ENCODE measurements at regions not wholly inside any gene's neighbourhood (a gene's known extent, or its start where the extent isn't known, plus 50 kb on each side); places are given as distances from the start of the nearest gene placed in this dataset.

DNA sequence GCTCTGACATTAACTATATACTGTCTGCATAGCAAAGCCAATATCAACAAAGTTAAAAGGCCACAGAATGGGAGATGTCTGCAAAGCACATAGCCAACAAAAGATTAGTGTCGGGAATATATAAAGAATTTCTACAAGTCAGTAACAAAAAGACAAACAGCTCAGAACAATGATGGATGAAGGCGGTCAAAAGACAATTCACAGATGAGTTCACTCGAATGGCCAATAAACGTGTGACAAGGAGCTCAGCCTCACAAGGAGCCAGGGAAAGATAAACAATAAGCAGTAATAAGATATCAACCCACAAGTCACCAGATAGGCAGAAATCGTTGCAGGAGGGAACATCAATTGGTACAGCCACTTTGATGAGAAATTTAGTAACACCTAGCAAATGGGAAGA lies 106.0 kb upstream of the ISX start:
- no peak for DNase-seq (ENCODE audit: low read depth in 3 of 3, low spot score in 2 of 3)

DNA sequence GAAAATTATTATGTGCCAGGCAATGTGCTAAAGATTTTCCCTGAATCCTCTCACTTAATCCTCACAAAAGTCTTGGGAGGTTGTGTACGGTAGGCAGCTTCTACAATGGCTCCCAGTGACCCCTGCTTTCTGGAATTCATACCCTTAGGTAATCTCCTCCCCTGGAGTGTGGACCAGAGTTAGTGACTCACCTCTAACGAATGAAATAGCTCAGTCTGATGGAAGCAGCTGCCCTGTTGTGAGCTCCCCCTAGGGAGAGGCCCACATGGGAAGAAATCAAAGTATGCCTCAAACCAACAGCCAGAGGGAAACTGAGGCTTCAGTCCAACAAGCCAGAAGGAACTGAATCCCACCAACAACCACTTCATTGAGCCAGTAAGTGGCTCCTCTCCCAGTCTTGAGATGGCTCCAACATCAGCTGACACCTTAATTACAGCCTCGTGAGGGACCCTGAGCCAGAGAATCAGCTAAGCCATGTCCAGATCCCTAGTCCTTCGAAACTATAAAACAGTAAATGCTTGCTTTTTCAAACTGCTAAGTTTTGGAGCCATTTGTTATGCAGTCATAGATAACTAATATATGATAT lies 98.9 kb upstream of the ISX start:
- no peak for DNase-seq (ENCODE audit: low read depth in 3 of 3, low spot score in 2 of 3)

DNA sequence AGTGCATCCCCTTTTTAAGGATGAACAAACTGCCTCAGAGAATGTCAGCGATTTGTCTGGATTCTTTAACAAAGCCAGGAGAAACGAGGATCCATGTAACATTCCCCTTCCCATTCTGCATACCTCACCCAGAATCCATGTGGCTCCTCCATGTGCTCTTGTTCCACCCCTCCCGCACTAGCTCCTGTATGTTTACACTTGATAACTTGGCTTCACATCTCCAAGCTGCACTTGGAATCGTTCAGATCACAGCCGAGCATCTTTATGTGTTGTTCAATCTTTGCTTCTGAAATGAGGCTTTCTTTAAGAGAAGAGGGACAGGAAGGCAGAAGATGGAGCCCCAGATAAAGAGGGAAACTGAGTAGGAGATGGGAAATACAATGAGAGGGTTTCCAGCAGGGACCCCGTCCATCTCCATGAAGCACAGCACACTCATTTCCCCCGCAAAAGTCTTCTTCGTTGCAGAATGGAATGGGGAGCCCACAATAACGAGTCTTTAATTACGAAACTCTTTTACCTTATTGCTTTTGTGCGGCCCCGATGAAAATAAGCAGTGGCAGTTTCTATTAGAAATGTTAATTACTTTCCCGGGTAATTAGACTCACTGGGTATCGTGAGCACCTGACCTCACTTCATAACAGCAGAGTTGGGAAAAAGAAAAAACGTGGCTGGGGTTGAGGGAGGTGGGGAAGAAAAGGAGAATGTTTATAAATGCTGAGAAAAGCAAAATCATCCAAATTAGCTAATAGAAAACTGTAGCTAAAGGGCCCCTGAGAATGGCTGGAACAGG lies 96.8 kb upstream of the ISX start:
- DNase-seq (ENCODE audit: low read depth in 3 of 3, low spot score in 2 of 3) = no peak

DNA sequence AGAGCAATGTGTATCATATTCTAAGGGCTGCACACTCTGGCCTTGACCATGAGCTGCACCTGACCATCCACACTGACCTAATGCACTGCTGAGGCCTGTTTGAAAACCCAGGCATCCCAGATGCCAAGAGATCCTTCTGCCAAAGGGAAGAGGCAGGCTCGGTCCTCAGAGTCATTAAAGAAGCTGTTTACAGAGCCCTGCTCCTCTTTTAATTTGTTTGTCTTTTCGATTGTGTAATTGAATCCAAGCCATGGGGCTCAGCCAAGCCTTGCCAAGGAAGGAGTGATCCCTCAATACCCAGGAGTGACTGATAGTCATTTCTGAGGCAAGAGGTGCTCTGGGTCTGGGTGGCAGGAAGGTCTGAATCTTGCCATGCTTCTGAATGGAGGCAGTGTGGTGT lies 94.5 kb upstream of the ISX start:
- DNase-seq (ENCODE audit: low read depth in 3 of 3, low spot score in 2 of 3) = no peak

DNA sequence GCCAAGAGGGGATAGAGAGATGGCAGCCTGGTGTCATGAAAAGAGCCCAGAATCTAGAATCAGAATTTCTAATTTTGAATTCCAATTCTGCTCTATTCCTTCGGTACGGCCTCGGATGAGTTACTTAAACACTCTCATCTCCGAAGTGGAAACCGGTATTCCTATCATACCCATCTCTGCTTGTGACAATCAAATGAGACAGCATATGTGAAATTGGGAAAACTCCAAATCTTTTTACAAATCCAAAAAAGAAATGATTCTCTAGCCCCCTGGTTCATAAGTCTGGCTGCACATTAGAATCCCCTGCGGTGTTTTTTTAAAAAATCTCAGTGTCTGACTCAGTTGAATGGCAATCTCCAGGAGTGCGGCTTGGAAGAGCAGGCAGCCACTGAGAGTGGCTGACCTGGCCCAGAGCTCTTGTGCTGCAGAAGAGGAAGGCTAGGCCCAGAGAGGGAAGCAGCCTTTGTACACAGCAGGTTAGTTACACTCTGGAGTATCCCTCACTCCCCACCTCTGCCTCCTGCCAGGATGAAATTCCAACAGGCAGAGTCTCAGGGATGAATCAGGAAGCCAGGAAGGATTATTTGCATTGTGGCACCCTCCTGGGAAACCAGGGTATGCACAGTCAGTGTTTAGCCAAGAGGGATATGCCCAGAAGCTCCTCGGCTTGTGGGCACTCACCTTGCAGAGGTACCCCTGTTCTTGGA lies 93.6 kb upstream of the ISX start:
- DNase-seq (ENCODE audit: low read depth in 3 of 3, low spot score in 2 of 3) = no peak

DNA sequence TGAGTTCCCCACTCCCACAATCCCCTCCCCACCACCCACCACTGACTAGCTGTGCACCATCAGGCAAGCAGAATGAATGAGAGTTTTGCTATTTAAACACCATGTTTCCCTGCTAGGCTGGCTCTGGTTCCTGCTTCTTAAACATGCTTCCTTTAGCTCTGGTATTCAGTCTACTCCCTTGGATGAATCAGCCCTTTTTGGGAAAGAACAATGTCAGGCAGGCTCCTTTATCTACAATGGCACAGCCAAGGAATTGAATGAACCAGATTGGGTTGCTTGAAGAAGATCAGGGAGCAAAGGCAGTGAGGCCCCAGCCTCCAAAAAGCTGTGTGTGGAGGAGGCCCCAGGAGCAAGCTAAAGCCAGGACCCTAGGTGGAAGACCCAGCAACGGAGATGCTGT lies 92.9 kb upstream of the ISX start:
- no peak for DNase-seq (ENCODE audit: low read depth in 3 of 3, low spot score in 2 of 3)

DNA sequence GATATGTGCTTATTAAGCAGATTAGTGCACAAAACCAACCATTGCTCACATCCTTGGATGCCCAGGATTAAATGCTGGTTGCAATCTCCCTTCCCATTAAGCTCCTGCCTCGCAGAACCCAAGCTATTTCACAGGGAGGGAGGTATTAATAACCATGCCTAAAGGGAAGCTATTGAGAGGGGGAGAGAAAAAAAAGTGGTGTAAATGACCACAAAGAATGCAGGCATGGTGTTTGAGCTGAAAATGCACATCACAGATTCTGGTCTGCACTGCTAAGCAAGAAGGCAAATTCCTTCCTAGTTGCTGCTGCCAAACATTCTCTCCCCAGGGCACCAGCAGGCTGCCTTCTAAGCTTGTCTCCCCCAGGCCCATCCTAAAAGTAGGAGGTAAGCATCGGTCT lies 92.0 kb upstream of the ISX start:
- no peak for DNase-seq (ENCODE audit: low read depth in 3 of 3, low spot score in 2 of 3)

DNA sequence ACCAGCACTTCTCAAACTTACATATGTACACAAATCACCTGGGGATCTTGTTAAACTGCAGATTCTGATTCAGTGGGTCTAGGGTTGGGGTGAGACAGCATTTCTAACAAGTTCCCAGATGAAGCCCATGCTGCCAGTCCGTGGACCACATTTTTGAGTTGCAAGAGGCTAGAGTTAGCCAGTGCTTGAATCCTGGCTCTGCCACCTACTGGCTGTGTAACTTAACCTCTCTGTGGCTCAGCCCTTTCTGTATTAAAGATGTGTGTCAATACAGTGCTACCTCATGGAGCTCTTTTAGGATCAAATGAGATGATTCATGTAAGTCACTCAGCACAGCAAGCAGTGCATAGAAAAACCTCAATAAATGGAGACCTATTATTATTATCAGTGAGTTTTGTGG lies 90.2 kb upstream of the ISX start:
- DNase-seq (ENCODE audit: low read depth in 3 of 3, low spot score in 2 of 3) = no peak

DNA sequence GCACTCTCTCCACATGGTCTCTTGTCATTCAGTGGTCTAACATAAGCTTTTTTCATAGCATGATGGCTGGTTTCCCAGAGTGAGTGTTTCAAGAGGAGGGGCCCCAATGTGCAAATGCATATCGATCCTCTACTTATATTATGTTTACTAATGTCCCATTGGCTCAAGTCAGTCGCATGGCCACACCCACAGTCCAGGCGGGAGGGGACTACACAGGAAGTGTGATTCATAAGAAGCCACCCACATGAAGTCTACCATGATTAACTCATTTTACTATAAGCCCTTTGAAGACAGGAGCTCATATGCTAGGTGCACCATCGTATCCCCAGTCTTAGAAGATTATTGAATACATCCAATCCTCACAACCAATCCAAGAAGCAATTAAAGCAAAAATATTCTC lies 89.5 kb upstream of the ISX start:
- no peak for DNase-seq (ENCODE audit: low read depth in 3 of 3, low spot score in 2 of 3)

DNA sequence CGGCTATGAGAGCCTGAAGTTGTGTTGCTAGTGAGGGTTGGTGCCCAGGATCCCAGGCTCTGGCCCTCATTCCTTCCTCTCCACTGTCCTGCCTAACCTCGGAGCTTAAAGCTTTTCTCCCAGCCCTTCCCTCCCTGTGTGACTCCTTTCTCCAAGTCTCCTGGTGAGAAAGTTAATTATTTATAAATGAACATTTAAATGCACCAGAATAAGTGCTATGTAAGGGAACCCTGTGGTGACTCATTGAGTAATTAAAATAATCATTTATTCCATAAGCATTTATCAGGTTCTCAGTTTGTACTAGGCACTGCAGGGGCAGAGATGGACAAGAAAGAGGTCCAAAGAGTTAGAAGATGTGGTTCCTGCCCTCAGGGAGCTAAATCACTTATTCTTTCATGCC lies 89.1 kb upstream of the ISX start:
- DNase-seq (ENCODE audit: low read depth in 3 of 3, low spot score in 2 of 3) = no peak

DNA sequence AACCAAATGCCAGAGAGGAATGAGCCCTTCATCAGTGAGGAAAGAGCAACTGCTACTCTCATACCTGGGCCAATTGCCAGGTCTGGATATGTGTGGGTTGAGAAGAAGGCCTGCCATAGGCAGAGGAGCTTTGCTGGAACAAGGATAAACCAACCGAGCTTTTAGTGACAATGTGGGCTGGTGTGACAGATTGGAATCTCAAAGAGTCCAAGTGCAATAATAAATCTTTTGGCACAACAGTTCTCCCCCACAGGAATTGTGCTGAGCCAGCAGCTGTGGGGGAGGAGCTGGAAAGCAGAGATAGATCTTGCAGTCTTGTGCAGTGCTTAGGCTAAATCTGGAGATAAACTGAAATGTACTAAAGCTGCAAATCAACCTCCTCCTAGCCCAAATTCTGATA lies 79.4 kb upstream of the ISX start:
- DNase-seq (ENCODE audit: low read depth in 3 of 3, low spot score in 2 of 3) = peak in 1 of 3 donors; percentile 7

DNA sequence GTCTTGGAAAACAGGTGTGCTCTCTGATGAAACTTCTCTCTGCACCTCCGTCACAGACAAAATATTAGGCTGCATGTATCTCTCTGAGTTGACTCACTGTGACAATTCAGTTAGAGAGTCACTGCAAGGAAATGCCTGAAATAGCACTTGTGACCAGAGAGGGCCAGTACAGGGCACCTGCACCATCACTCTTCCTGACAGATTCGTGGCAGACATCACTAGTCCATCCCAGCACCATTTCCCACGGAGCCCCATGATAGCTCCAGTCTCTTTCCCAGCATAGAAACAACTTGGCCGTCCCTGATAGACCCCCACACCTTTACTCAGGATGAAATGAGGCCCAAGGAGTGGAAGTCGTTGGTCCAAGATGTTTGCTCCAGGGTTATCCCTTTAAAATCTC lies 73.3 kb upstream of the ISX start:
- DNase-seq (ENCODE audit: low read depth in 3 of 3, low spot score in 2 of 3) = no peak

DNA sequence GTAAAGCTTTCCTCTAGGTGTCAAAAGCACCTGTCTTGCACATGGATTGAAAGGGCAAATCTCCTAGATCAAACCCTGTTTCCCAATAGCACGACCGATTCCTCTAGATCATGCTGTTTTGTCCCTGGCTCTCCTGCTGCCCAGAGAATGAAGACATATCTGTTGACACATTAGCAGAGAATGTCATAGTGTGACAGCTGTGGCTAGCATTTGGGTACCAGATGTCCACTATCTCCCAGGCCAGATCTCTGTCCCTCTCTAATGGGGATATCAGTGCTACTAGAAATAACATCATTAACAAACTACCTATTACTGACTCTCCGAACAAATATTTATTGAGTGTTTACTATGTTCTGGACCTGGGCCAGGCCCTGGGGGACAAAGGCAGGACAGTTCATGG lies 72.4 kb upstream of the ISX start:
- DNase-seq (ENCODE audit: low read depth in 3 of 3, low spot score in 2 of 3) = no peak

DNA sequence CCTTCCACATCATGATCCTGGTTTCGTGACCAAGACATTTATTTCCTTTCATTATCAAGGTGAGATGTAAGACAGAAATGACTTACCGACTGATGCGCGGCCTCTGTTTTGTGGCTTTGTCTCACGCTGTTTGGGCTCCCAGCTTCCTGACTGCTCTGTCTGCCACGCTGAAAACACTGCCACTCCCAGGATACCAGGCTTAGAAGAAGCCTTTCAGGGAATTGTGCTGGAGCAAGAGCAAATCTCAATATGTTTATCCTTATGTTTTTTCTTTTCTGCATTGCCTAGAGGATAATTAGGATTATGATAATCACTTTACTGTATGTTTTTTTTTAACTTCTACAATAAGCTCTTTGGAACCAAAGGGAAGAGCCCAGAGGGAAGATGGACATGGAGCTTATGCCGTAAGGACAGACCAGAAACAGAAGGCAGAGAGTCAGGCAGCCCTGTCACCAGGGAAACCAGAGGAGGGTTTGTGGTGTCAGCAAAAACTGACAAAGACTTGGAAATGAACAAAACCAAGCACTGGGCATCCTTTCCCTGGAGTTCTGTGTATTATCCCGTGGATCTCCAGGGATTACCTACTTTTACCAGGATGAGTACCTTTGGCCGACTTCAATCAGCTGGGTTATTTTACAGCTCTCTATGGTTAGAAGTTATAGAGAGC lies 68.2 kb upstream of the ISX start:
- DNase-seq (ENCODE audit: low read depth in 3 of 3, low spot score in 2 of 3) = no peak

DNA sequence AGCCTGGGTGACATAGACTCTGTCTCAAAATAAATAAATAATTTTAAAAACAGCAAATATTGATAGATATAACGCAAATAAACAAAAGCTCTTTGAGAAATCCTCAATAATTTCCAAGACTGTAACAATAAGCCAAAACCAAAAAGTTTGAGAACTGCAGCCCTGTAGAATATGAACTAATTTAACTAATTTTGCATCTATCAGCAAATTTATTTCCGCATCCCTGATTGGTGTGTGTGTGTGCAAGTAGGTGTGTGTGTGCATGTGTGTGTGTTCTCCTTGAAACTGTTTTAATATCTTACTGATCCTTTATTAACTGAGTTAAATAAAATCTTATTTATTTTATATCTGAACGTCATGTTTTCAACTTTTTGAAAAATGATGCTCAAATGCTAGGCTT lies 67.0 kb upstream of the ISX start:
- DNase-seq (ENCODE audit: low read depth in 3 of 3, low spot score in 2 of 3) = no peak

DNA sequence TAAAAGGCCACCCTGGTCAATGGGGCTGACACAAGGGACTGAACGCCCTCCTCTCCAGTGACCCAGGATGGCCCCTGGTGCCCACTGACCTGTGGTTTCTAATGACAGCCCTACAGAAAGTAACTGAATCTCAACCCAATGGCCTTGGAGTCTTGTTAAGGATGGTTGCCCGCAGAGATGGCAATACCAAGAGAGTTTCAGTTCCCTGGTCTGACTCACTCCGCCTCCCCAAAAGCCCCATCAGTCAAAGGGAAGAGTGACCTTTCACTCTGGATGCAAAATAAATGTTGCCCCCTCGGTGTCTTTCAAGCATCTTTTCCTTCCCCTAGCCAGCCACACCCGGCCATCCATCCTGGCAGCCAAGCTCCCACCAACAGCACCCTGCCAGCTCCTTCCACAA lies 57.7 kb upstream of the ISX start:
- DNase-seq (ENCODE audit: low read depth in 3 of 3, low spot score in 2 of 3) = no peak

DNA sequence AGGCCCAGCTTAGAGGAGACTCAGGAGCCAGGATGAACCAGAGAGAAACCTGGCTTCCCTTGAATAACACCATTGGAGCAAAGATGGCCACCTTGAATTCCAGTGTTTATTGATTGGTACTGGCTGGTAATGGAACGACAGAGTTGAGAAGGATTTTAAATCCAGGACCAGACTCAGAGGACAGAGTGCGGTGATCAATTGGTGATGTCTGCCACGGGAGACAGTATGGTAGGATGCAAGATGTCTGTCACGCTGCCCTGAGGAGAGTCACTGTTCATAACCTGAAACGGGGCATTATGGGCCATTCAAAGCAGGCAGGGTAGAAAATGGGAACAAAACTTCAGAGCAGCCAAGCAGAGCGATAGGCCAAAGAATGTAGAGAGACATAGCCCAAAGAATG lies 55.4 kb upstream of the ISX start:
- DNase-seq (ENCODE audit: low read depth in 3 of 3, low spot score in 2 of 3) = no peak

DNA sequence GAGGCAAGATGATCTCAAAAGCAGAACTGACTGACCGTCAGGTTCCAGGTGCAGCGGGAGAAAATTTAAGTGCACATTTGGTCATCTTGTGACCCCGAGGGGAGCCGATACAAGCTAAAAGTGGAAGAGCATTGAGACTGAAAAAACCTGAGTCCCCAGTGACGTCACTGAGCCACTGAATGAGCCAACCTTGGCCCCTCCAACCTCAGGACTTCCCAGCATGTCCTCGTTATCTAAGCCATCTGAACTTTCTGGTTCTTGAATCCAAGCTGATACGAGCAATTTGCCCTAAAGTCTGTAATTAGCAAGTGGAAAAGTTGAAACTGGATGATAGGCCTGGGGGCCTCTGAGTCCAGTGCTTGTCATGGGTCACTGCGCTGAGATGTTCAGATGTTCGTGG lies 51.1 kb upstream of the ISX start:
- no peak for DNase-seq (ENCODE audit: low read depth in 3 of 3, low spot score in 2 of 3)

Measured in right renal cortex interstitium (tissue), 3 donors.